ENCODE measurements at regions not wholly inside any gene's neighbourhood (a gene's known extent, or its start where the extent isn't known, plus 50 kb on each side); places are given as distances from the start of the nearest gene placed in this dataset.

DNA sequence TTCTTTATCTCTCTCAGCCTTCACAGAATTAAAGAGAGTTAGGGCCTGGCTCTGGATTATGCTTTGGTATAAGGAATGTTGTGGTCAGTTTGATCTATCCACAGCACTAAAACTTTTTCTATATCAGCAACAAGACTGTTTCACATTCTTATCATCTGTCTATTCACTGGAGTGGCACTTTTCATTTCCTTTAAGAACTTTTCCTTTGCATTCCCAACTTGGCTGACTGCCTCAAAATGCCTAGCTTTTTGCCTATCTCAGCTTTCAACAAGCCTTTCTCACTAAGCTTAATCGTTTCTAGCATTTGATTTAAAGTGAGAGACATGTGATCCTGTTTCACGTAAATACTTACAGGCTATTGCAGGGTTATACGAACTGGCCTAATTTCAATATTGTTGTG, 471.8 kb downstream of the GBE1 start:
- ATAC-seq (no peak), DNase-seq (ENCODE audit: low read depth, low spot score) (no peak)
- TF ChIP-seq, protein P1, sequence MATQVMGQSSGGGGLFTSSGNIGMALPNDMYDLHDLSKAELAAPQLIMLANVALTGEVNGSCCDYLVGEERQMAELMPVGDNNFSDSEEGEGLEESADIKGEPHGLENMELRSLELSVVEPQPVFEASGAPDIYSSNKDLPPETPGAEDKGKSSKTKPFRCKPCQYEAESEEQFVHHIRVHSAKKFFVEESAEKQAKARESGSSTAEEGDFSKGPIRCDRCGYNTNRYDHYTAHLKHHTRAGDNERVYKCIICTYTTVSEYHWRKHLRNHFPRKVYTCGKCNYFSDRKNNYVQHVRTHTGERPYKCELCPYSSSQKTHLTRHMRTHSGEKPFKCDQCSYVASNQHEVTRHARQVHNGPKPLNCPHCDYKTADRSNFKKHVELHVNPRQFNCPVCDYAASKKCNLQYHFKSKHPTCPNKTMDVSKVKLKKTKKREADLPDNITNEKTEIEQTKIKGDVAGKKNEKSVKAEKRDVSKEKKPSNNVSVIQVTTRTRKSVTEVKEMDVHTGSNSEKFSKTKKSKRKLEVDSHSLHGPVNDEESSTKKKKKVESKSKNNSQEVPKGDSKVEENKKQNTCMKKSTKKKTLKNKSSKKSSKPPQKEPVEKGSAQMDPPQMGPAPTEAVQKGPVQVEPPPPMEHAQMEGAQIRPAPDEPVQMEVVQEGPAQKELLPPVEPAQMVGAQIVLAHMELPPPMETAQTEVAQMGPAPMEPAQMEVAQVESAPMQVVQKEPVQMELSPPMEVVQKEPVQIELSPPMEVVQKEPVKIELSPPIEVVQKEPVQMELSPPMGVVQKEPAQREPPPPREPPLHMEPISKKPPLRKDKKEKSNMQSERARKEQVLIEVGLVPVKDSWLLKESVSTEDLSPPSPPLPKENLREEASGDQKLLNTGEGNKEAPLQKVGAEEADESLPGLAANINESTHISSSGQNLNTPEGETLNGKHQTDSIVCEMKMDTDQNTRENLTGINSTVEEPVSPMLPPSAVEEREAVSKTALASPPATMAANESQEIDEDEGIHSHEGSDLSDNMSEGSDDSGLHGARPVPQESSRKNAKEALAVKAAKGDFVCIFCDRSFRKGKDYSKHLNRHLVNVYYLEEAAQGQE (IDR thresholded peaks at IDR 0.05; ENCODE audit: insufficient read depth in 1 of 2, low read depth in 2 of 2, low read length in 1 of 2): no peak
- TF ChIP-seq TCF7L2 (IDR thresholded peaks at IDR 0.05; ENCODE audit: low read depth, low read length) (no peak), SIN3A (IDR thresholded peaks at IDR 0.05; ENCODE audit: borderline replicate concordance, insufficient read depth, low read depth, low read length) (no peak), POLR2AphosphoS5 (IDR thresholded peaks at IDR 0.05; ENCODE audit: low read depth, low read length) (no peak), CTCF (IDR thresholded peaks at IDR 0.05) (no peak)
- Histone ChIP-seq H3K36me3 (ENCODE audit: control insufficient read depth, insufficient read depth, low read length) (no peaks in the 10 kb centered on the region), H3K9me3 (ENCODE audit: control insufficient read depth, insufficient read depth, low read depth, low read length) (no peaks in the 10 kb centered on the region), H3K4me3 (ENCODE audit: low read depth in 2 of 2, low read length in 2 of 2) (no peak overlapping the region), H3K4me1 (ENCODE audit: control insufficient read depth, insufficient read depth, low read length) (no peaks in the 10 kb centered on the region), H3K27me3 (ENCODE audit: control insufficient read depth, insufficient read depth, low read length) (no peaks in the 10 kb centered on the region), H3K27ac (ENCODE audit: low read length) (no peak overlapping the region)
- ChIA-PET POLR2A (no interaction called here), CTCF (no interaction called here)
- no TSS peak for BruUV-seq (replicated peaks)
- intact Hi-C loops (cut with micrococcal nuclease; ENCODE audit: unreplicated experiment) (no loop called here), in situ Hi-C loops (cut with HindIII; ENCODE audit: low pct_unique_long_range_greater_than_20kb, low sequenced_read_pairs) (no loop called here)

GRCh38 chr3:81279481-81280379, 481.7 kb downstream of the GBE1 start:
- H3K27ac ChIP-seq (ENCODE audit: low read length): no peak overlapping the region

More at GRCh38 chr3:81279481-81280379, 481.7 kb downstream of the GBE1 start:
- TF ChIP-seq SIN3A (IDR thresholded peaks at IDR 0.05; ENCODE audit: borderline replicate concordance, insufficient read depth, low read depth, low read length): no peak
- no peak for TF ChIP-seq CTCF (IDR thresholded peaks at IDR 0.05)
- no peak for TF ChIP-seq POLR2AphosphoS5 (IDR thresholded peaks at IDR 0.05; ENCODE audit: low read depth, low read length)
- TF ChIP-seq, protein P1 (IDR thresholded peaks at IDR 0.05; ENCODE audit: insufficient read depth in 1 of 2, low read depth in 2 of 2, low read length in 1 of 2): no peak
- no peak for TF ChIP-seq TCF7L2 (IDR thresholded peaks at IDR 0.05; ENCODE audit: low read depth, low read length)
- ChIA-PET CTCF (no interaction called here), POLR2A (no interaction called here)
- Histone ChIP-seq H3K9me3 (ENCODE audit: control insufficient read depth, insufficient read depth, low read depth, low read length) (no peaks in the 10 kb centered on the region), H3K36me3 (ENCODE audit: control insufficient read depth, insufficient read depth, low read length) (no peaks in the 10 kb centered on the region), H3K4me1 (ENCODE audit: control insufficient read depth, insufficient read depth, low read length) (no peaks in the 10 kb centered on the region), H3K4me3 (ENCODE audit: low read depth in 2 of 2, low read length in 2 of 2) (no peak overlapping the region), H3K27me3 (ENCODE audit: control insufficient read depth, insufficient read depth, low read length) (no peaks in the 10 kb centered on the region)
- ATAC-seq (no peak), DNase-seq (ENCODE audit: low read depth, low spot score) (no peak)
- intact Hi-C loops (cut with micrococcal nuclease; ENCODE audit: unreplicated experiment) (no loop called here), in situ Hi-C loops (cut with HindIII; ENCODE audit: low pct_unique_long_range_greater_than_20kb, low sequenced_read_pairs) (no loop called here)
- no TSS peak for BruUV-seq (replicated peaks)

Data from Panc1 (cell line).